Skeletal muscle tissue (tissue), 3 donors: ENCODE measurements at regions not wholly inside any gene's neighbourhood (a gene's known extent, or its start where the extent isn't known, plus 50 kb on each side); places are given as distances from the start of the nearest gene placed in this dataset.

Experiments
- H3K27ac ChIP-seq: one replicate; pipeline ENCODE4 v1.7.0; 2013; ENCODE audit warnings: mild to moderate bottlenecking, low read depth, low read length, inconsistent platforms
- H3K27me3 ChIP-seq, 3 donors: one replicate each; pipeline ENCODE4 v1.7.0; 2013; ENCODE audit warnings: low read length in 3 of 3; ENCODE audit not compliant: control insufficient read depth in 3 of 3, insufficient read depth in 3 of 3
- H3K36me3 ChIP-seq, 3 donors: one replicate each; pipeline ENCODE4 v1.7.0; 2013; ENCODE audit warnings: low read length in 3 of 3; ENCODE audit not compliant: control insufficient read depth in 3 of 3, insufficient read depth in 3 of 3
- H3K4me1 ChIP-seq, 3 donors: one replicate each; pipeline ENCODE4 v1.7.0; 2013; ENCODE audit warnings: low read length in 3 of 3, mild to moderate bottlenecking in 3 of 3; ENCODE audit not compliant: control insufficient read depth in 3 of 3, insufficient read depth in 3 of 3
- H3K4me3 ChIP-seq, 3 donors: one replicate each; pipeline ENCODE4 v1.7.0; 2013; ENCODE audit warnings: low read length in 3 of 3
- H3K9ac ChIP-seq, 3 donors: one replicate each; pipeline ENCODE4 v1.7.0; 2013; ENCODE audit warnings: low read length in 3 of 3, mild to moderate bottlenecking in 3 of 3, moderate library complexity in 2 of 3, low read depth in 1 of 3
- H3K9me3 ChIP-seq, 3 donors: one replicate each; pipeline ENCODE4 v1.7.0; 2013; ENCODE audit warnings: low read length in 3 of 3; ENCODE audit not compliant: control insufficient read depth in 3 of 3
- donor health status: Osteomylitis.

GRCh38 chr12:97616946-97617345, 154.3 kb downstream of the RMST start:
- no peak overlapping the region for H3K9ac ChIP-seq
- H3K4me3 ChIP-seq: no peak overlapping the region
- H3K27ac ChIP-seq: no peak overlapping the region
- no peaks in the 10 kb centered on the region for H3K36me3 ChIP-seq
- H3K27me3 ChIP-seq: no peaks in the 10 kb centered on the region
- no peaks in the 10 kb centered on the region for H3K9me3 ChIP-seq
- no peaks in the 10 kb centered on the region for H3K4me1 ChIP-seq

- Histone ChIP-seq H3K9ac (no peak overlapping the region), H3K27ac (no peak overlapping the region), H3K36me3 (no peaks in the 10 kb centered on the region), H3K4me1 (no peaks in the 10 kb centered on the region), H3K9me3 (no peaks in the 10 kb centered on the region), H3K4me3 (no peak overlapping the region), H3K27me3 (no peaks in the 10 kb centered on the region)
Measured at GRCh38 chr12:97628962-97629361, 166.4 kb downstream of the RMST start.

- no peaks in the 10 kb centered on the region for H3K36me3 ChIP-seq
- no peaks in the 10 kb centered on the region for H3K4me1 ChIP-seq
- H3K4me3 ChIP-seq: no peak overlapping the region
- H3K27me3 ChIP-seq: no peaks in the 10 kb centered on the region
- no peaks in the 10 kb centered on the region for H3K9me3 ChIP-seq
- no peak overlapping the region for H3K9ac ChIP-seq
- H3K27ac ChIP-seq: no peak overlapping the region
Measured at GRCh38 chr12:97629382-97629781, 166.8 kb downstream of the RMST start.

- Histone ChIP-seq H3K4me3 (no peak overlapping the region), H3K9ac (no peak overlapping the region), H3K4me1 (no peaks in the 10 kb centered on the region), H3K27ac (no peak overlapping the region), H3K9me3 (no peaks in the 10 kb centered on the region), H3K27me3 (no peaks in the 10 kb centered on the region), H3K36me3 (no peaks in the 10 kb centered on the region)
Measured at GRCh38 chr12:97630356-97630755, 167.8 kb downstream of the RMST start.

- H3K27me3 ChIP-seq: no peaks in the 10 kb centered on the region
- H3K36me3 ChIP-seq: no peaks in the 10 kb centered on the region
- H3K4me1 ChIP-seq: no peaks in the 10 kb centered on the region
- H3K9ac ChIP-seq: no peak overlapping the region
- H3K27ac ChIP-seq: no peak overlapping the region
- H3K9me3 ChIP-seq: no peaks in the 10 kb centered on the region
- no peak overlapping the region for H3K4me3 ChIP-seq
Measured at GRCh38 chr12:97630875-97631274, 168.3 kb downstream of the RMST start.

- no peak overlapping the region for H3K27ac ChIP-seq
Measured at GRCh38 chr12:97637770-97638169, 175.2 kb downstream of the RMST start.

GRCh38 chr12:97638739-97639138, 176.1 kb downstream of the RMST start:
- H3K4me3 ChIP-seq: no peak overlapping the region
- no peak overlapping the region for H3K9ac ChIP-seq
- no peaks in the 10 kb centered on the region for H3K9me3 ChIP-seq
- H3K27ac ChIP-seq: no peak overlapping the region
- no peaks in the 10 kb centered on the region for H3K4me1 ChIP-seq
- H3K36me3 ChIP-seq: no peaks in the 10 kb centered on the region
- no peaks in the 10 kb centered on the region for H3K27me3 ChIP-seq

More at GRCh38 chr12:97637770-97638169, 175.2 kb downstream of the RMST start:
- Histone ChIP-seq H3K9me3 (no peaks in the 10 kb centered on the region), H3K36me3 (no peaks in the 10 kb centered on the region), H3K9ac (no peak overlapping the region), H3K27me3 (no peaks in the 10 kb centered on the region), H3K4me3 (no peak overlapping the region), H3K4me1 (no peaks in the 10 kb centered on the region)

GRCh38 chr12:97639702-97640101, 177.1 kb downstream of the RMST start:
- Histone ChIP-seq H3K4me3 (no peak overlapping the region), H3K9me3 (no peaks in the 10 kb centered on the region), H3K27me3 (no peaks in the 10 kb centered on the region), H3K36me3 (no peaks in the 10 kb centered on the region), H3K27ac (no peak overlapping the region), H3K9ac (no peak overlapping the region), H3K4me1 (no peaks in the 10 kb centered on the region)

- Histone ChIP-seq H3K36me3 (no peaks in the 10 kb centered on the region), H3K4me3 (no peak overlapping the region), H3K9me3 (no peaks in the 10 kb centered on the region), H3K4me1 (no peaks in the 10 kb centered on the region), H3K9ac (no peak overlapping the region), H3K27ac (no peak overlapping the region), H3K27me3 (no peaks in the 10 kb centered on the region)
Measured at GRCh38 chr12:97640826-97641225, 178.2 kb downstream of the RMST start.

- H3K27ac ChIP-seq: no peak overlapping the region
- no peak overlapping the region for H3K4me3 ChIP-seq
- no peaks in the 10 kb centered on the region for H3K36me3 ChIP-seq
- H3K9me3 ChIP-seq: no peaks in the 10 kb centered on the region
- no peak overlapping the region for H3K9ac ChIP-seq
- no peaks in the 10 kb centered on the region for H3K27me3 ChIP-seq
- H3K4me1 ChIP-seq: no peaks in the 10 kb centered on the region
Measured at GRCh38 chr12:97642911-97643310, 180.3 kb downstream of the RMST start.

GRCh38 chr12:97643924-97644323, 181.3 kb downstream of the RMST start:
- no peaks in the 10 kb centered on the region for H3K4me1 ChIP-seq
- no peaks in the 10 kb centered on the region for H3K9me3 ChIP-seq
- H3K36me3 ChIP-seq: no peaks in the 10 kb centered on the region
- no peak overlapping the region for H3K4me3 ChIP-seq
- H3K27me3 ChIP-seq: no peaks in the 10 kb centered on the region
- H3K9ac ChIP-seq: no peak overlapping the region
- H3K27ac ChIP-seq: no peak overlapping the region
